OCI-LY3 (cell line): ENCODE measurements at regions not wholly inside any gene's neighbourhood (a gene's known extent, or its start where the extent isn't known, plus 50 kb on each side); places are given as distances from the start of the nearest gene placed in this dataset.

Experiments used
- EZH2phosphoT487 ChIP-seq: fragments of 200-600 bp; shearing (Covaris generic); IDR thresholded peaks from 2 replicates; pipeline ENCODE4 v1.6.1; 2018; ENCODE audit warnings: antibody characterized with exemption, mixed run types, low read depth
- TF ChIP-seq, protein P1 (sequence below): fragments of 200-600, 300-600 bp; sonication (generic); IDR thresholded peaks from 2 replicates; pipeline ENCODE4 v1.5.1; 2014; ENCODE audit warnings: antibody characterized with exemption, low read length, low read depth

DNA sequence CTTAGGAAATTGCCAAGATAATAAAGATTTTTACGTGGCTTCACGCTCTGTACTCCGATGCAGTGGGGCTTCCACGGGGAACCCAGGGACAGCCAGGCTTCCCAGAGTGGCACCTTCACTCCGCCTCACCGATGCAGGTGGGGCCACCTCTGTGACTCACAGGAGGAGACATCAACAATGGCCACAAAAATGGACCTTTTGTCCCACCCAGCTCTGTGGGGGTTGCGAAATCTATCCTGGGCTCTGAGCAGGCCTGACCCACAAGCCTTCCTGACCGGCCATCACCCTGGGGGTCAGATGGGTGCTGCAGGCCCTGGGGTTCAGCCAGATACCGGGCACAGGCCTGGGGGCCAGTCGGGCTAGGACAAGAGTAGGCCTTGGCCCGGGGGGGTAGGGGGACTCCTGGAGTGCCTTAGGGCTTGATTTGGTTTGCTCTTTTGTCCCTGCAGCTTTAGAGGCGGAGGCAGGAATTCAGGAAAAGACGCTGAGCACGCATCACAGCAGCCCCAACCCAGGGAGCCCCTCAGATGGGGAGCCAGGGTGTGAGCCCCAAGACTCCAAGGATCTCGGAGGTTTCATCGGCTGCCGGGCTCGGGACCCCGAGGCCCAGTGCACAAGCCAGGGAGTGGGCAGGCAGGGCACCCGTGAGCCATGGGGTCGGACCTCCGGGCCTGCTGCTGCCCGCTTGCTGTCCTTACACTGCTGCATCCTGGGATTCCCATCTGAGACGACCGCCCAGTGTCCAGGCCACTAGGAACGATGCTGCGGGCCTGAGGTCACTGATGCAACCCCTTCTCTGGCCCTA, 136.5 kb upstream of the NKX1-1 start:
- TF ChIP-seq, protein P1, sequence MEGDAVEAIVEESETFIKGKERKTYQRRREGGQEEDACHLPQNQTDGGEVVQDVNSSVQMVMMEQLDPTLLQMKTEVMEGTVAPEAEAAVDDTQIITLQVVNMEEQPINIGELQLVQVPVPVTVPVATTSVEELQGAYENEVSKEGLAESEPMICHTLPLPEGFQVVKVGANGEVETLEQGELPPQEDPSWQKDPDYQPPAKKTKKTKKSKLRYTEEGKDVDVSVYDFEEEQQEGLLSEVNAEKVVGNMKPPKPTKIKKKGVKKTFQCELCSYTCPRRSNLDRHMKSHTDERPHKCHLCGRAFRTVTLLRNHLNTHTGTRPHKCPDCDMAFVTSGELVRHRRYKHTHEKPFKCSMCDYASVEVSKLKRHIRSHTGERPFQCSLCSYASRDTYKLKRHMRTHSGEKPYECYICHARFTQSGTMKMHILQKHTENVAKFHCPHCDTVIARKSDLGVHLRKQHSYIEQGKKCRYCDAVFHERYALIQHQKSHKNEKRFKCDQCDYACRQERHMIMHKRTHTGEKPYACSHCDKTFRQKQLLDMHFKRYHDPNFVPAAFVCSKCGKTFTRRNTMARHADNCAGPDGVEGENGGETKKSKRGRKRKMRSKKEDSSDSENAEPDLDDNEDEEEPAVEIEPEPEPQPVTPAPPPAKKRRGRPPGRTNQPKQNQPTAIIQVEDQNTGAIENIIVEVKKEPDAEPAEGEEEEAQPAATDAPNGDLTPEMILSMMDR = no peak
- no peak for TF ChIP-seq EZH2phosphoT487
